Activated T-cell treated with anti-CD3 and anti-CD28 coated beads for 1 hour (primary cell): ENCODE measurements at regions not wholly inside any gene's neighbourhood (a gene's known extent, or its start where the extent isn't known, plus 50 kb on each side); places are given as distances from the start of the nearest gene placed in this dataset.

Experiments
- DNase-seq: peaks from one replicate; pipeline ENCODE4 v3.0.0-alpha.2; 2020; ENCODE audit warnings: low read depth

DNA sequence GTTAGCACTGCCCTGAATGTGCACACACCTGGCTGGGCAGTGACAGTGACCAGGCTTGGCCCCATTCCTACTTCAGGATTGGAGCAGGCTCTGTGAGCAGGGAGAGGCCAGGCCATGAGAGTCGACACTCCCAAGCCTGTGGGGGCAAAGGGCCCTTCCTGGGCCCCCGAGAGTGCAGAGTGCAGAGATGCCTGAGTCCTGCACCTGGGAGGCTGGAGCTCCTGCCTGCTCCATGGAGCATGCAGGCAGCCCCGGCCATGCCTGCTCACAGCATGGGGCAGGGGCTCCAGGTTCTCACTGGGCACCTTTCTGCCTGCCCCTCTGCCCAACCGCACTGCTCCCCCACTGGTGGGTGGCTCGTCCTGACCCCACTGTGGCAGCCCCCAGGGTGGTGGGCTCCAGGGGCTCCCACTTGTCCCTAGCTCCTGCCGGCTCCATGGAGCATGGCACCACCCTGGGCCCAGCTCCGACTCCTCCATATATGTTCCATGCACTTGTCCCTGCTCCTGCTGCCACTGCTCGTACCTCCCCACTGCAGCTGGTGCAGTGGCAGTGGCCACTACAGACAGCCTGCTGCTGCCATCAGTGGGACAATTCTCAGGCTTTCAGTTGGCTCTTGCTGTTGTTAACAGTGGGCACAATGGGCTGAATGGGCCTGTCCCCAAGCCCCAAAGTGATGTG, 282.0 kb downstream of the RPRM start:
- no peak for DNase-seq

DNA sequence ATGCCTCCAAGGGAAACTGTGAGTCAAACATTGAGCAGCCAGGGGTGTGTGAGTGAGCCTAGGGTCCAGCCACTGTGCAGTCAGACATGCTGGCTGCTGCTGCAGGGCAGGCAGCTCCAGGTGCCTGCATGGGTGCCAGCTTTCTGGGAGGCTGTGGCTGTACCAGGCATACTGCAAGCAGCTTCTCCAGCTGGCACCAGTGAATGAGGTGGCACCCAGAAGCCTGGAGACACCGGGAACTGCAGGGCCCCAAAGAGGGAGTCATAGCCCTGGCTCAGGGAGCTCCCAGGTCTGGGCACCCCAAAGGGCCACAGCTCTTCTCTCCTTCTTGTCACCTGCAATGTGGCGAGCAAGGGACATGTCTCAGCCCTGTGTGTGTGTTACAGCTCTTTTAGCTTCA, 283.2 kb downstream of the RPRM start:
- DNase-seq: no peak

DNA sequence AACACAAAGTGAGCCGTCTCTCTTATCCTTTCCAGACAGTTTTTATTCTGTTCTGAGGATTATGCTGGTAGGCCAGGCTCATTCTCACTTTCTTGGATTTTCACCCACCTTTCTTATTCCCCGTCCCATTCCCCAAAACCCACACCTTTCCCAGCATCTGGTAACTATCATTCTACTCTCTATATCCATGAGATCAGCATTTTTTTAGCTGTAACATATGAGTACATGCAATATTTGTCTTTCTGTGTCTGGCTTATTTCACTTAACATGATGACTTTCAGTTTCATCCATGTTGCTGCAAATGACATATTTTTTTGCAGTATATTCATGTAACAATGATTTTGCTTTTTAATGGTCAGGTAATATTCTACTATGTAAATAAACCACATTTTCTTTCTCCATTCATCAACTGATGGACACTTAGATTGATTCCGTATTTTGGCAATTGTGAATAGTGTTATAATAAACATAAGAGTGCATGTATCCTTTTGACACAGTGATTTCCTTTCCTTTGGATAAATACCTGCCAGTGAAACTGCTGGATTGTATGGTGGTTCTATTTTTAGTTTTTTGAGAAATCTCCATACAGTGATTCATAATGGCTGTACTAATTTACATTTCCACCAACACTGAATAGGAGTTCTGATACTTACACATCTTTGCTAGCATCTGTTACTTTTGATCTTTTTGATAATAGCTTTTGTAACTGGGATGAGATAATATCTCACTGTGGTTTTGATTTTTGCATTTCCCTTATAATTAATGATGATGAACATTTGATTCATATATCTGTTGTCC, 289.3 kb downstream of the RPRM start:
- no peak for DNase-seq

DNA sequence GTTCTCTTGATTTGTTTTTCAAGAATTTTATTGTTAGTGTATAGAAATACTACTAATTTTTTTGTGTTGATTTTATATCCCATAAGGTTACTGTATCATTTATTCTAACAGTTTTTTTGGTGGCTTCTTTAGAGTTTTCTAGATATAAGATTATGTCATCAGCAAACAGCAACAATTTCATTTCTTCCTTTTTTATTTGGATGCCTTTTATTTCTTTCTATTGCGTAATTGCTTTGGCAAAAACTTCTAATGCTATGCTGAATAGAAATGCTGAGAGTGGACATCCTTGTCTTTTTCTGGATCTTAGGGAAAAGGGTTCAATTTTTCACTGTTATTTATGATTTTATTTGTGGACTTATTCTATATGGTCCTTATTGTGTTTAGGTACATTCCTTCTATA, 298.8 kb downstream of the RPRM start:
- no peak for DNase-seq

DNA sequence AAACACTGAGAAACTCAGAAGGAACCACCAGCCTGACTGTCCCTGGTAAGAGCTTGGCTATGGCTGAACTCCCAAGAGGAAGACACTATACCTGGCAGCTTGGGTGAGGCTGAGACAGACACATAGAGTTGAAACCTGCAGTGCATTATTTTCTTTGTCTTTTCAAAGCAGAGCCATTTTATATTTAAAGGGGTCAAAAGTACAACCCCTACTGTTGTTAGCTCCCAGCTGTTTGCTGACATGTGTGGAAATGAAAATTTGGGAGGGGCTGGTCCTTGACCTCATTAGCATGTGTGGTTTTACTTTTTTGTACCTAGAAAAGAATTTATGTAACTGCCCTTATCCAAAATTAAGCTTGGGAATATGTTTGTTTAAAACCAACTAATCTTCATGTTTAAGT, 309.0 kb downstream of the RPRM start:
- no peak for DNase-seq

DNA sequence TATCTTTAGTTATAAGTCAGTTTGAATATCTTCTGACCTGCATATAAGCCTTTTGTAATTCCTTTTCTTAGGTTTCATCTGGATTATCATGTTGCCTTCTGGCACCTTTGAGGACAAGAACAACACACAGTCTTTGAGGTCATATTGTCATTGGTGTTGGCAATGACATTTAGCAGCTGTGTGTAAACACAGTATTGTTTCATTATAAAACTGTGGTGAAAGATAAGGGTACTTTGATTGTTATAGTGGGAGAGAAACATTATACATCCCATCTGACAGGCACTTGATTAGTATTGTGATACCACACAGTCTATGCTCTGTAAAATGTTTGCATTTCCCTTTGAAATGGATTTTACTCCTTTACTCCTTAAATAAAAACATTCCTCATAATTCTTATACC, 313.5 kb downstream of the RPRM start:
- DNase-seq: no peak

DNA sequence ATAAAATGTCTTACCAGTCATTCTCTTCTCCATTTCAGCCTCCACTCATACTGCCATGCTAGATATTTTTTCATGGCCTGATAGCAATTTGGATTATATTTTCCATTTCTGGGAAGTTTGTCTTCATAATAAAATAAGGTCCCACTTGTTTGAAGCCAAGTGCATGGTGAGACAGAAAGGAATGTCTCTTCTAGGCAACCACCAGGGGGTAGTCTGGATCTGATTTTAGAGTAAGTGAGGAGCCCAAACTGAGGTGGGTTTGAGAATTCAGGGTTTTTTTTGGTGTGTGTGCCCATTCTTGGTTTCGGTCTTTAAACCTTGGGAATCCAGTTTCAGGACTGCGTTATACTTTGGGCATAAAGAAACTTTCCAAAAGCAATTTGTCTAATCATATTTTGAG, 315.5 kb downstream of the RPRM start:
- DNase-seq: no peak

DNA sequence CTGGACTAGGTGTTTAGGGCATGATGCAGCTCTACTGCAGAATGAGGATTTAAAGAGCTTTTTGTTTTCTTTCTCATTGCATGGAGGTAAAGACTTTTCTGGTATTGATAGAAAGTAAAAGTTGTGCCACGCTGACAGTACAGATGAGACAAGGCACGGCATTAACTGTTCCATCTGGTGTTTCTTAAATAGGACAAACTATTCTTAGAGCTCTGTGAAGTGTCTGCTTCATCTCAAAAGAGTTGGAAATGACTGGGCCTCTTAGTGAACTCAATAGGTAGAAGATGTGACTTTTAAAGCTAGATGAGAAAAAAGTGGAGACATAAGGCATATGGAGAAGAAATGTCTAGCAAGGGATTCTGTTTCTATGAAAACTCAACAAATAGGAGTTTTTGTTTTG, 321.8 kb downstream of the RPRM start:
- DNase-seq: no peak

DNA sequence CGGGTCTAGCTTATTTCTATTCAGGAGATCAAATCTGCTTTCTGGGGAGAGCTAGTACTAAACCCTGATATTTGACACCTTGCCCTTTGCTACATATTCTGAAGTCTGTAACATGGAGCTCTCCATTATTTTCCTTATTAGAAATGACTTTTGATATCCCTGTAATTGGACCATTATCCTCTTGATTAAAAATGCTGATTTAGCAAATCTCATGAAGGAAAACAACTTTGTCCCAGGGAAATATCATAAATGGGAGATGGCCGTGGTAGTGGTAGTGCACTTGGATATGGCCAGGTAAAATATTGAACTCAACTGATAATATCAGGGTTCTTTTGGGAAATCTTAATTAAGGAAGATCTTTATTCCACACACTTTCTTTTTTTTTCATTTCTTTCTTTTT, 326.5 kb downstream of the RPRM start:
- no peak for DNase-seq

DNA sequence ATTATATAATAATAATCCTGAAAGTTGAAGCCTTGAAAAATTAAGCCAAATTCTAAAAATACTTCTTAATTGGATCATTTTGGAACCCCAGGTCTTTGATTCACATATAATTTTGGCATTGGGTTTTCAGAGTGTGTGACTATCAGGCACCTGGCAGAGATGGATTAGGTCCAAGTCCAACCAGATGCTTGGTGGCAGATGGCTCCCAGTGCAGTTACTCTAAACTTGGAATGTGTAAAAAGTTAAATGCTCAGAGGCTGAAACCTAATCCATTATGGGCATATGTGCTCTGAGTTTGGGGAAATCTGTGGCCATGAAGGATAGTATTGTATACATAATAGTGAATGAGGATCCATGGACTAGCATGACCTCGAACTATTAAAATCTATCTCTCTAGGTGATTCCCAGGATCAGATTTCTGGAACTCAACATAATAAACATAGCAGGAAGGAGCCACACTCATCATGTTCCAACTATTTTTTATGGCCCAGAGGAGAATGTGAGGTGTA, 333.0 kb downstream of the RPRM start:
- no peak for DNase-seq

DNA sequence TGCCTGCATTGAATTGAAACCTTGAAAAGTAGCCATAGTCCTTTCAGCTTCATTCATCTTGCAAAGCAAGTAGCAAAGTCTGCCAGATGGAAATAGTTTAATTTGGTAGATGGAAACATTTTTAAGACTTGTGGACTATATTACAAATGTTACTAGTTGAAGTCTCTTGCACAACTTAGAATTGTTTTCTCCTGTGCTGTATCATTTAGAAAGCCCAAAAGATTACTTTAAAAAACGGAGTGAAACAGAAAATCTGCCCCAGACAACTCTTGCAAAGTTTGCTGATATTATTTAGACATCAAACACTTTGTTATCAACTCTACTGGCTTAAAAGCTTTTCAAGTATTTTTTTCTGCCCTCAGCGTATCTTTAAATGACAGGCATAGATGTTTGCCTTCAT, 335.0 kb downstream of the RPRM start:
- DNase-seq: no peak

DNA sequence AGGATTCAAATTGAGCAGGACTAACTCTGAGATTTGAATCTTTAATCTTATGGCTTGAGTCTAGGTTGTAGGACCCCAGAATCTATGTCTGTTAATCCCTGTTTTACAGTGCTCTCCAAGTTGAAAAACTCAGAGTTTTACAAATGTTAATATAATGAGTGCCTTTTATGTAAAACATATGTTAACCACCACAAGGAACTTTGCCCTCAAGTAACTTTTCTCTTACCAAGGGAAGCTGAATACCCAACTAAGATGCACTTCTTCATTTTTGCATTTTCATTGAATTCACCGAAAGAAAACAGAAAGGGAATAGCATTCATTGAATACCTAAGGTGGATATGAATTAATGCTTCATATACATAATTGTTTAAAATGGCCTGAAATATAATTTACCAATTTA, 338.1 kb downstream of the RPRM start:
- no peak for DNase-seq

DNA sequence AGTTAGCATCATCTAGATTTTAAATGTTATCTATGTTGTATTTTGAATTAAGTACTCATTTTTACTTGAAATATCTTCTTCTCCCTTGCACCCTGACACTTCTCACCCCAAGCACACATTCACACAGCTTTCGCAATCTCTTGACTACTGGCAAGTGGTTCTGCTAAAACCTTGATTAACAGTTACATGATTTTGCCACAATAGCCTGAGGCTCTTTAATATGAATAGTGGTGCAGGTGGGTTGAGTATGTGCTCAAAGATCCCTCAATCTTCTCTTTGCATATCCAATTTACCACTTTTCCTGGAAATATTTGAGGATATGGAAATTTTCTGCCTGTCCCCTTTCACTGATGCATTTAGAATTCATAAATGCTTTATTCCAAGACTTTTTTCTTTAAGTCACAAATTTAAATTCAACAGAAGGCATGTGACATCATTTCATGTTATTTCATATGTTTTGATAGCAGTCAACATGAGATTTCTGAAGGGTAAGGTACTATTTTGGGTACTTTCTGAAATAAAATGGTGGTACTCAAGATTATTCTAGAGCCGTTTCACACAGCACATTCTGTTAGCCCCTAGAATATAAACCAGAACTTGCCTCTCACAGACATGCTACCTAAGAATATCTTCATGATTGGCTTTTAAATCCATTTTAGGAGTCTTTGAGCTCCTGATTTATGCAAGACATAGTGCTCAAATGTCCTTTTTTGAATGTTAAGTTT, 339.7 kb downstream of the RPRM start:
- DNase-seq: no peak

DNA sequence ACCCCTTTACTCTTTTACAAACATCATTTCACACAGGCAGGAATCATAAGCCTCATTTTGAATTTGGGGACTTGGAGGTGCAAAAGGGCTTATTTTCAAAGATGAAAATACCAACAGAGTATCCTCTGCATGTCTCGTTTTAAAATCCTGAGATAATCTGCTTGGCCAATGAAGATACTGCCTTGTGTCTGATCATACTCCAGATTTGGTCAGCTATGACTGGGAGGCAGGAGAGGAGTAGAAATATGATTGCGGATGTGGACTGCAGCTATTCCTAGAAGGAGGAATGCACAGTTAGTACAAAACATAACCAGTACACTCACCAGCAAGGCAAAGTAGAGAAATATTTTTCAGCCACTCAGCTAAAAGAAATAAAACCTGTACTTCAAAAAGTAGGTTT, 342.3 kb downstream of the RPRM start:
- DNase-seq: no peak

DNA sequence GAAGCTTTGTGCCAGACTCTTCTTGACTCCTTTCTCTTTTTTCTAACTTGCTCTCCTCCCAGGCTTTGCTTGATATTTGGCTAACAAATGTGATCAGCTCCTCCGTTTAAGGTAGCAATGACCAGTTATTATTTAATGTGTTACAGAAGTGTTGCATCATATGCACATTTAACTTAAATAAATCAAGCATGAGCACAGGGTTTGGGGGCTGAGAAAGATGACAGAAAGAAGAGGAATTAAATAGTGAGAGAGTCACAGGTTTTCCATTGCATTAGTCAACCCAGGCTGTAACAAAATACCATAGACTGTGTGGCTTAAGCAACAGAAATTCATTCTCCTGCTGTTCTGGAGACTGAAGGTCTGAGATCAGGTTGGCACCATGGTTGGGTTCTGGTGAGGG, 343.8 kb downstream of the RPRM start:
- DNase-seq: no peak

DNA sequence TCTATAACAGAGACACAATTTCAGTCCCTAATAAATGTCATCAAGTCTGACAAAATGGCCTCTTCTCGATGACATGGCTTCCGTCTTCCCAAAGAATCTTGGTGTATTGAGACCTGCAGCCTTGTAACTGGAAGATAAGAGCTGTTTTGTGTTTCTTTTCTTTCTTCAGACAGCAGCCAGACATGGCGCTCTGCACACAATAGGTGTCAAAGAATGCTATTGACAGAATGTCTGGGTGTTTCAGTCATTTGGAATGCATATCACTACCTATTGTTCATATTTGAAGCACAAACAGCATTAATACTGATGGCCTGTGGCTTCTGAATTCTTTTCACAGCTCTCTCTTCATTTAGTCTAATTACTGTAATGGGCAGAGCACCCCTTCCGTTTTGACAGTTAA, 344.8 kb downstream of the RPRM start:
- no peak for DNase-seq

DNA sequence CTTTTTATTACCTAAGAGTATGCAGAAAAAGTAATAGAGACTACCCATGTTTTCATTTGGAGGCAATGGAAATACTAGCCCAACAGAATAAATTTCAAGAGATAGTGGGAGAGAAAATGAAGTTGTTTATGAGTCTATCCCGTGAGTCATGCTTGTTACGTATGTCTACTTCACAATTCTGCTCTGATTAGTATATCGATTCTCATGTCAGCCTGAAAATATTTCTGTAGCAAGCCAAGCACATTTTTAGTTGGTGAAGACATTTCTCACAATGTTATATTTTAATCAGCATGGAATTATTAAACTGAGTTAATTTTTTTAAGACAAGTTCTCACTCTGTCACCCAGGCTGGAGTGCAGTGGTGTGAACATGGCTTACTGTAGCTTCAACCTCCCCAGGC, 346.1 kb downstream of the RPRM start:
- DNase-seq: no peak

DNA sequence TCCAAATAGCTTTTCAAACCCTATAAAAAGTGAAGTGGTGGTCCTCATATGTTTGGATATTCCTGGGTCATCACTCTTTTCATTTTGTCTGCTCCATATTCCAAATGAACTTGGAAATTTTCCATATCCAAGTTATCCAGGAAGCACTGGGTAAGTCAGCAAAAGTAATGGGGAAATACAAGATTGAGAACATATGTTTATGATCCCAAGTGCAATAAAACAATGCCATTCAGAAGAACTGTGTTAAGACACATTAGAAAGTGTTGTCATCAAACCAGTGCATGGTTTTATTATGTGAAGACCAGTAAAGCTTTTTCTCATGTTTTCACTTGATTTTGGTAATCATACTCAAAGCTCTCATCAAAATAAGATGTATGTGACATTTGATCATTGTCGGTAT, 363.4 kb downstream of the RPRM start:
- DNase-seq: no peak

DNA sequence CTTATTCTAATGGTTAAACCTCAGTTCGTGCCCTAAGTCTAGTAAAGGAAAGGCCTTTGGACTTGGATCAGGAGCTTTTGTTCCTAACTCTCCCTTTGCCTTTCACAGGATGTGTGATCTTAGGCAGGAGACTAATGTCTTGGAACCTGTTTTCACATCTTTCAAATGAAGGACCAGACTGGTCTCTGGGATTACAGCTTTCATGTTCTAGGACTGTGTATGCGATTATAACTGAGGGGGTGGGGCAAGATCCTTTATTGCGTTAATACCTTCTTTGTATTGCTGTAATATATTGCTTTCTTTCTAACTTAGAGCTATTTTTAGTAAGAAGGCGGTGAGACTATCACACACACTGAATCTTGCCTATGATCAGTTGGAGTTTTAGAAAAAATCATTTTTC, 368.1 kb downstream of the RPRM start:
- no peak for DNase-seq

DNA sequence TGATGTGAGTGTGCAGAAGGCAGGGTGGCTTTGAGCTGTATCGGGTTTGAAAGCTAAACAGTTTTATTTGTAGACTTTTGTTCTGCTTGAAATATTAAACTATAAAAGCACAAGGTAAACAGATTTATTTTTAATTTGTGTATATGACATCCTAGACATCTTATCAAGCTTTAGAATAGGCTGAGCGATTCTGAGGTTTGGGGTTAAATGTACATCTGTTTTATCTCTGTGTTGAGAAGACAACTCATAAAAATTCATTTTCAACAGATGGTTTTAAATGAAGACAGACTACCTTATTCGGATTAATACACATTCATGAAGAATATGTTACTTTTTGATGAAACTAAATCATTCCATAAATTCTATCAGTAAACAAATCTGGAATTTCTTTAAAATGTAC, 368.8 kb downstream of the RPRM start:
- no peak for DNase-seq

DNA sequence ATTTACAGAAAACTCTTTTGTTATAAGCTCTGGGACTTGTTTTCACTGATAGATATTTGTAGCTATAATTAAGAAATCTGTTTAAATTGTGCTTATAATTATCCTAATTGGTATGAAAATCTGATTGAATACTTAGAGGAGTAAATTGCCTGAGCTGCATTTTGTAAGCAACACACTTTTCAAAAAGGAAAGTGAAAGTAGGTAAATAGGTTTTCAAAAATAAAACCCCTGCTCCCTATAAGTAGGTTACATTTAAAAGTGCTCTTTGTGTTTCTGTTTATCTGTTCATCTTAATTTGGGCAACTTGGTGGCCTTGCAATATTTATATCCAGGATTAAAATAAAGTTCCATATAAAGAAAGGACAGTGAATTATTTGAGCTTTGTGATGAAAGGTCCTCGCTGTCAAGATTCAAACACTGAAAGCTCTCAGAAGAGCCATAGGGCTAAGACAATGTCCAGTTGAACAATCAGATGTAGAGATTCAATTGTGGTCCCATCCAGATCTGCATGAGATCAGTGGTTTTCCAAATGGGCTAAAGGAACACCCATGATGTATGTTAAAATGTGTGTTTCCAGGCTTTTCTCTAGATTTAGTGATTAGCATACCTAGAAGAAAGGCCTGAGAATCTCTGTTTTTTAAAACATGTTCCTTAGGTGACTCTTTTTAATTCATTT, 371.6 kb downstream of the RPRM start:
- no peak for DNase-seq

DNA sequence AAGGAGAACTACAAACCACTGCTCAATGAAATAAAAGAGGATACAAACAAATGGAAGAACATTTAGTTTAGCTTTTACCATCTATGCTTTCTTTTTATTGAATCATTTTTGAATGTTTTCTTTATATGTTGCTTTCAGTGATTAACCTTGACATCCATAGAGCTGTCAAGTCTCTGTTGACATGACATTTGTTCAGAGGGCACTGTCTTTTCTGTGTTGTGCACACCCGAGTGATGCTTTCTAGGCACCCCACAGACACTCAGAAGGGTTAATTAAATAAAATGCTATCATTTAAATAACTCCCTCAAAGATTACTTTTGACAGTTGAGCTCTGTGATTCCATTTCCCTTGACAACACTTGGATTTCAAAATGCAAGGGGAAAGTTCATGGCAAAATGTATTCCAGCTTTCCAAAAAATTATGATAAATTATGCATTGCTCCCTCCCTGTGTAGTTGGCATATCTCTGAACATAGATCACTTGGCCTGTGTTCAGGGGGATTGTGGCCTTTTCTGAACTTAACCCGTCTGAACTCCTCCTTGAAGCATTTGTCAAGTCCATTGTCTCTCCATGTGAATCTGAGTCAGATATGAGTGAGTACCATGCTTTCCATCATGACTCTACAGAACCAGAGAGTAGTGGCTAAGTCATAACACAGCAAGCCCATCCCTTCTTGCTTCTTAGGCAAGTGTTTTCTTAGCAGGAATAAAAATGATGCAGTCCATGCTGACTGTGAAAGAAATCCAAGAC, 372.6 kb downstream of the RPRM start:
- DNase-seq: no peak
